LNCaP clone FGC (cell line): ENCODE measurements at regions not wholly inside any gene's neighbourhood (a gene's known extent, or its start where the extent isn't known, plus 50 kb on each side); places are given as distances from the start of the nearest gene placed in this dataset.

Experiments
- DNase-seq: peaks from one replicate; pipeline ENCODE4 v3.0.0-alpha.2; 2011; ENCODE audit warnings: low read depth
- H3K4me3 ChIP-seq: 2 replicates; pipeline ENCODE4 v1.5.1; 2011; ENCODE audit warnings: mild to moderate bottlenecking, low read depth, low read length, control low read depth
- TF ChIP-seq, protein P1 (sequence below): IDR thresholded peaks from 2 replicates; pipeline ENCODE4 v1.5.1; 2012; ENCODE audit warnings: mild to moderate bottlenecking; ENCODE audit not compliant: control insufficient read depth, insufficient read depth; ENCODE audit errors: extremely low read depth

DNA sequence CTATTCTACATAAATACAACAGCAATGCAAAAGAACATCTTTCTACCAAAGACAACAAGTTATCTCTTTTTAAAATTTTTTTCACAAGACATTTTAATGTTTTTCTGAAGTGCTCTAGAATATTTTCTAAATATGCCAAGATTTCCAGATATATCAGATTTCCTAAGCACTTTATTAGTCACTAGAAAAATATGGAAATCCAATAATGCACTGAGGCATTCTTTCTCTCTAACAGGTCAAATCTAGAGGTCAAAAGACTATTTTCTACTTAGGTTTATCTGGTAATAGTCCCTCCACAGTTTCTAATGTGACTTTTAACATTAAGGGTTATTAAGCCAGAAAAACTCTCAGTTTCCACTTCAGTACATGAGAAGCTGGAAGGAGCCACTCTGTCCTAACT is 1041.2 kb upstream of the INTU start:
- DNase-seq = no peak
- TF ChIP-seq, protein P1, sequence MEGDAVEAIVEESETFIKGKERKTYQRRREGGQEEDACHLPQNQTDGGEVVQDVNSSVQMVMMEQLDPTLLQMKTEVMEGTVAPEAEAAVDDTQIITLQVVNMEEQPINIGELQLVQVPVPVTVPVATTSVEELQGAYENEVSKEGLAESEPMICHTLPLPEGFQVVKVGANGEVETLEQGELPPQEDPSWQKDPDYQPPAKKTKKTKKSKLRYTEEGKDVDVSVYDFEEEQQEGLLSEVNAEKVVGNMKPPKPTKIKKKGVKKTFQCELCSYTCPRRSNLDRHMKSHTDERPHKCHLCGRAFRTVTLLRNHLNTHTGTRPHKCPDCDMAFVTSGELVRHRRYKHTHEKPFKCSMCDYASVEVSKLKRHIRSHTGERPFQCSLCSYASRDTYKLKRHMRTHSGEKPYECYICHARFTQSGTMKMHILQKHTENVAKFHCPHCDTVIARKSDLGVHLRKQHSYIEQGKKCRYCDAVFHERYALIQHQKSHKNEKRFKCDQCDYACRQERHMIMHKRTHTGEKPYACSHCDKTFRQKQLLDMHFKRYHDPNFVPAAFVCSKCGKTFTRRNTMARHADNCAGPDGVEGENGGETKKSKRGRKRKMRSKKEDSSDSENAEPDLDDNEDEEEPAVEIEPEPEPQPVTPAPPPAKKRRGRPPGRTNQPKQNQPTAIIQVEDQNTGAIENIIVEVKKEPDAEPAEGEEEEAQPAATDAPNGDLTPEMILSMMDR = no peak
- no peak overlapping the region for H3K4me3 ChIP-seq

DNA sequence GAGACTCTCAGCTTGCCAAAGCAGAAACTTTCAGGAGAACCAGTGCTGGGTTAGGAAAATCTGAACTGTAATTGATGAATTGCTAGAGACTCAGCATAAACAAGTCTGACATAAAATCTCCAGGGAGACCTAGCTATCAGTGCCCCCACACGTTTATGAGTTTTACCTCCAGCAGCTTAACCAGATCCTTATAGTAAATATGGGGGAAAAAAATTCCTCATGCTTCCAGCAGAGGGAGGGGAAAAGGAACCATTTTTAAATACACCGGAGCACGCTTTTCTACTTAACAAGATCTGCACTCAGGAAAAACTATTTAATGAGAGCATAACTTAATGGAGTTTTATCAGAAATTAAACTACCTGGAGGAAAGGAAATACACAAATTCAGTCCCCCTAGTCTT is 1040.7 kb upstream of the INTU start:
- TF ChIP-seq, protein P1 = peak; percentile 26
- DNase-seq = no peak

DNA sequence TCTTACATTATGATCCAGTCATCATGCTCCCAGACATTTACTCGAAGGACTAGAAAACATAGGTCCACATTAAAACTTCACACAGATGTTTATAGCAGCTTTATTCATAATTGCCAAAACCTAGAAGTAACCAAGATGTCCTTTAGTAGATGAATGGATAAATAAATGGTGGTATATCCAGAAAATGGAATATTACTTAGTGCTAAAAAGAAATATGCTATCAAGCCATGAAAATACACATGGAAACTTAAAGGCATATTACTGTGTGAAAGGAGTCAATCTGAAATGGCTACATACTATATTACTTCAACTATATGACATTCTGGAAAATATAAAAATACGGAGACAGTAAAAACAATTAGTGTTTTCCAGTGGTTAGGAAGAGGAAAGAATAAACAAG is 1039.1 kb upstream of the INTU start:
- DNase-seq = no peak
- TF ChIP-seq, protein P1 = no peak
- H3K4me3 ChIP-seq = no peak overlapping the region

More for the DNA sequence above, 1040.7 kb upstream of the INTU start:
- no peak overlapping the region for H3K4me3 ChIP-seq

DNA sequence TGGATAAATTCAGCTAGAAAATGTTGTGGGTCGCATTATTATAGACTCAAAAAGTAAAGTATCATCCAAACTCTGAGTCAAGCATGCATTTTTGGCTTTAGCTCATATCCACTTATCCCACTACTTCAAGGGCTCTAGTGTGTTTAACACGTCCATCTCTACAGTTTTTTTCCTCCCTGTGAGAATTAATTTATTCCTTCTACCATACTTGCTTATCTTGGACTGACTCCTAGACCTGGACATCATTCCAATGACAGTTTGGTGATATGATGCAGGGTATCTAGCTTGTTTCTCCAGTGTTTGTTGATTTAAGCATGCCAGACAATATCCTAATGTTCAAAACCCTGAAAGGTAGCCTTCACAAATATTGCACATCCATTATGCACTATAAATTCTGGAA is 1037.1 kb upstream of the INTU start:
- TF ChIP-seq, protein P1 = no peak
- no peak overlapping the region for H3K4me3 ChIP-seq
- DNase-seq = no peak

DNA sequence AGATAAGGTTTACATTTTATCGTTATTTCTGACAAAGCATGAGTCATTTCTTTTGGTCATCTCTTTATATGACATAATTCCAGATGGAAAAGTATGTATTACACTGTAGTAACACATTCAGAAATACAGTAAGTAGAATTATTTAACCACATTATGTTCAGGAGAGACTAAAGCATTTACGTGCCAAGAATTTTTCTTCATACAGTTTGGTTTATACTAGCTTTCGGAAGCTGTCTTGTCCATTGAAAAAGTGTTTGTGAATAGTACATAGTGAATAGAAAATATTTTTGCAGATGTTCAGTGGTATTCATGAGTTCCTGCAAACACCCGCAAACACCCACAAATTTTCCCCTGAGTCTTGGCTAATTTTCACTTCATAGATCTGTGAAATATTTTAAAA is 1033.0 kb upstream of the INTU start:
- H3K4me3 ChIP-seq = no peak overlapping the region
- no peak for DNase-seq
- TF ChIP-seq, protein P1 = no peak

DNA sequence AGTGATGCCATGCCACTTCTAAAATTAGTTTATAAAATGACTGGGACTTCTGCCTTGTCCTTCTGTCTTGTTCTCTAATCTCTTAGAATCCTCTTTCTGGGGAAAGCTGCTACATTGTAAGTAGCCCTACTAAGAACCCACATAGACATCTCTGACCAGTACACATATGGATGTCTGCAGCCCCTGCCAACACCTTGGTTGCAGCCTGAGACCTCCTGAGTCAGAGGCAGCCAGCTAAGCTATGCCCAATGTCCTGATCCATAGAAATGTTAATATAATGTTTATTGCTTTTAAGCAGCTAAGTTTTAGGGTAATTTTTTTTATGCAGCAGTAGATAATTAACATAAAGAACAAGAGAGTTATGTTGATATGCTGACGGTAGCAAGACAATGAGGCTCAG is 1029.5 kb upstream of the INTU start:
- no peak overlapping the region for H3K4me3 ChIP-seq
- TF ChIP-seq, protein P1 = no peak
- DNase-seq = no peak

DNA sequence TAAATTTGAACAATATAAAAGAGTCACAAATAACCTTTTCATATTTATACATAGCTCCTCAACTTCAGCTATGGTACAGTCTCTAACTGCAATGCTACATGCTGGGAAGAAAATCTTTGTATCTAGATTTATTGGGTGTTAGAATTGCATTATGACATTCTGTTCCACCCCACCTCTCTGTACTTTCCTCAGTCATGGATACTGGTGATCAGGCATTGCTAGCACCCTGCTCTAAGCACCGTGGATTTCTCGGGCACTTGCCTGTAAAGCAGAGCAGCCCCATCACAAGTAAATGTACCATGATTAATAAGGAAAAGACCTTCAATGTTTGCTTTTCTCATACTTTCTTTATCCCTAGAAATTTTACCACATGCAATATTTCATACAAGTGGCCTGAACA is 1028.9 kb upstream of the INTU start:
- no peak overlapping the region for H3K4me3 ChIP-seq
- no peak for DNase-seq

More for the DNA sequence above, 1028.9 kb upstream of the INTU start:
- TF ChIP-seq, protein P1 = no peak
